ENCODE measurements at regions not wholly inside any gene's neighbourhood (a gene's known extent, or its start where the extent isn't known, plus 50 kb on each side); places are given as distances from the start of the nearest gene placed in this dataset.
"Not testable (repeated sequence)": the region's sequence is repeated elsewhere in the genome, so short reads cannot be mapped to it uniquely, and the experiment has no call there.

GRCh38 chr9:24180572-24180971 lies 354.5 kb upstream of the ELAVL2 start:
- TF ChIP-seq CTCF (optimal IDR thresholded peaks at IDR 0.05 in 1 of 3, IDR thresholded peaks at IDR 0.05 in 1 of 3, conservative IDR thresholded peaks at IDR 0.05 in 1 of 3; ENCODE audit: extremely low read depth in 1 of 3, insufficient read depth in 2 of 3, low read length in 3 of 3); EZH2 (IDR thresholded peaks at IDR 0.05; ENCODE audit: low read length): not testable (repeated sequence)
